Loucy (cell line): ENCODE measurements at regions not wholly inside any gene's neighbourhood (a gene's known extent, or its start where the extent isn't known, plus 50 kb on each side); places are given as distances from the start of the nearest gene placed in this dataset.

Experiments
- H2AFZ ChIP-seq: fragments of 200-600 bp; sonication (generic); 2 replicates; pipeline ENCODE4 v1.6.0; 2016; ENCODE audit warnings: antibody characterized with exemption, mild to moderate bottlenecking, low read length, moderate library complexity
- H3F3A ChIP-seq: fragments of 200-600 bp; 2 replicates; pipeline ENCODE4 v1.6.0; 2016; ENCODE audit warnings: antibody characterized with exemption, low read depth, mild to moderate bottlenecking
- H3K27me3 ChIP-seq: fragments of 200-600 bp; sonication (generic); 2 replicates; pipeline ENCODE4 v1.6.1; 2014; ENCODE audit warnings: low read length, mild to moderate bottlenecking; ENCODE audit not compliant: insufficient read depth, poor library complexity, severe bottlenecking
- H3K36me3 ChIP-seq: fragments of 200-600 bp; sonication (generic); 2 replicates; pipeline ENCODE4 v1.6.1; 2016; ENCODE audit warnings: low read length; ENCODE audit not compliant: insufficient read depth
- H3K4me1 ChIP-seq: fragments of 200-600 bp; sonication (generic); 2 replicates; pipeline ENCODE4 v1.5.1; 2014; ENCODE audit warnings: low read length, mild to moderate bottlenecking; ENCODE audit not compliant: insufficient read depth, poor library complexity, severe bottlenecking
- H3K4me2 ChIP-seq: fragments of 200-600 bp; sonication (generic); 2 replicates; pipeline ENCODE4 v1.6.0; 2014; ENCODE audit warnings: antibody characterized with exemption, low read length, low read depth, mild to moderate bottlenecking; ENCODE audit not compliant: poor library complexity, severe bottlenecking
- H3K4me3 ChIP-seq: fragments of 200-600 bp; sonication (generic); 2 replicates; pipeline ENCODE4 v1.5.1; 2014; ENCODE audit warnings: low read length, mild to moderate bottlenecking, mixed read lengths; ENCODE audit not compliant: poor library complexity, severe bottlenecking
- H3K79me2 ChIP-seq: fragments of 200-600 bp; sonication (generic); 2 replicates; pipeline ENCODE4 v1.6.1; 2014; ENCODE audit warnings: low read length; ENCODE audit not compliant: insufficient read depth
- H3K9ac ChIP-seq: fragments of 200-600 bp; sonication (generic); 2 replicates; pipeline ENCODE4 v1.6.0; 2014; ENCODE audit warnings: mild to moderate bottlenecking, low read depth, low read length, moderate library complexity; ENCODE audit not compliant: poor library complexity, severe bottlenecking
- H3K9me2 ChIP-seq: fragments of 200-600 bp; sonication (generic); replicated peaks from 2 replicates; pipeline ENCODE4 v1.6.1; 2016; ENCODE audit warnings: low read depth, low read length, mixed read lengths
- H3K9me3 ChIP-seq: fragments of 200-600 bp; sonication (generic); 2 replicates; pipeline ENCODE4 v1.6.1; 2014; ENCODE audit warnings: mild to moderate bottlenecking, antibody characterized with exemption, low read length, low read depth; ENCODE audit not compliant: insufficient read depth
- H4K20me1 ChIP-seq: fragments of 200-600 bp; sonication (generic); 2 replicates; pipeline ENCODE4 v1.6.0; 2014; ENCODE audit warnings: antibody characterized with exemption, low read length, mild to moderate bottlenecking; ENCODE audit not compliant: insufficient read depth, poor library complexity, severe bottlenecking
- CTCF ChIP-seq: fragments of 200-600 bp; sonication (generic); conservative IDR thresholded peaks from 2 replicates; pipeline ENCODE4 v1.5.1; 2014; ENCODE audit warnings: mild to moderate bottlenecking, antibody characterized with exemption, low read length
- EZH2phosphoT487 ChIP-seq: fragments of 200-600 bp; IDR thresholded peaks from 2 replicates; pipeline ENCODE4 v1.6.1; 2018; ENCODE audit warnings: antibody characterized with exemption, mild to moderate bottlenecking, moderate library complexity, borderline replicate concordance

GRCh38 chr10:89122433-89123051, 84.6 kb downstream of the CH25H start:
- Histone ChIP-seq H4K20me1 (no peaks in the 10 kb centered on the region), H3K4me2 (no peak overlapping the region), H3K9ac (no peak overlapping the region)

GRCh38 chr10:89121764-89122020, 85.4 kb downstream of the CH25H start:
- Histone ChIP-seq H3K4me1 (peaks cover 9% of the 10 kb centered on the region), H3K9ac (no peak overlapping the region), H3K36me3 (no peaks in the 10 kb centered on the region), H3F3A (no peaks in the 10 kb centered on the region), H3K4me2 (no peak overlapping the region), H4K20me1 (no peaks in the 10 kb centered on the region), H3K79me2 (no peaks in the 10 kb centered on the region), H3K27me3 (no peaks in the 10 kb centered on the region), H3K9me2 (no peaks in the 10 kb centered on the region), H3K4me3 (no peak overlapping the region), H2AFZ (no peak overlapping the region), H3K9me3 (no peaks in the 10 kb centered on the region)
- TF ChIP-seq EZH2phosphoT487 (no peak), CTCF (no peak)

More at GRCh38 chr10:89122433-89123051, 84.6 kb downstream of the CH25H start:
- Histone ChIP-seq H3K79me2 (no peaks in the 10 kb centered on the region), H2AFZ (no peak overlapping the region; the same call in 1 of the 2 replicates), H3K27me3 (no peaks in the 10 kb centered on the region), H3K4me3 (no peak overlapping the region), H3K36me3 (no peaks in the 10 kb centered on the region), H3F3A (no peaks in the 10 kb centered on the region), H3K9me2 (no peaks in the 10 kb centered on the region), H3K9me3 (no peaks in the 10 kb centered on the region), H3K4me1 (peaks cover 9% of the 10 kb centered on the region)
- TF ChIP-seq CTCF, result no peak
- TF ChIP-seq EZH2phosphoT487, result no peak

GRCh38 chr10:89120931-89121763, 86.0 kb downstream of the CH25H start:
- H4K20me1 ChIP-seq, result no peaks in the 10 kb centered on the region
- H2AFZ ChIP-seq, result peak overlapping the region; percentile 24; the same call in 1 of the 2 replicates
- TF ChIP-seq CTCF (no peak), EZH2phosphoT487 (no peak)
- H3K9ac ChIP-seq, result no peak overlapping the region
- no peaks in the 10 kb centered on the region for H3K27me3 ChIP-seq
- H3K4me1 ChIP-seq, result peaks cover 9% of the 10 kb centered on the region
- H3F3A ChIP-seq, result no peaks in the 10 kb centered on the region
- no peaks in the 10 kb centered on the region for H3K36me3 ChIP-seq
- no peaks in the 10 kb centered on the region for H3K79me2 ChIP-seq
- no peaks in the 10 kb centered on the region for H3K9me2 ChIP-seq
- no peak overlapping the region for H3K4me2 ChIP-seq
- H3K4me3 ChIP-seq, result no peak overlapping the region
- H3K9me3 ChIP-seq, result no peaks in the 10 kb centered on the region
